ENCODE measurements at regions not wholly inside any gene's neighbourhood (a gene's known extent, or its start where the extent isn't known, plus 50 kb on each side); places are given as distances from the start of the nearest gene placed in this dataset.
A peak's percentile ranks its signal among the peaks of the same experiment; 100 is the strongest.

DNA sequence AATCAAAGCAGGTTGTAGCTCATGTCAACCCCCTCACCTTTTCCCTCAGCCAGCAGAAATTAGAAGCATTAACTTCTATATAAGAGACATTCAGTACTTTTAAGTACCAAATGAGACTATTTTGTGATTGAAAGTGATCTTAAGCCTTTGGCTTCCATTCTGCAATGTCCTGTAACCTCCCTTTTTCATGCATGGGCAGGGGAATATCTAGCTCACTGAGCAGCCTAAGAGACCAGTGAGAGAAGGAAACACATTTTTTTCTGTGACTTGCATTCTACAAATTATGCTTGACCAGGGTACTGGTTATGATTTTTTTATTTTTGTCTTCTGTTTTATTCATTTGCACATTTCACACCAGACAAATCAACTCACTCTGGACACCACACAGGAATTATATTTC is 369.6 kb downstream of the KCTD12 start:
- no peak for DNase-seq (ENCODE audit: low read depth in 2 of 2)

DNA sequence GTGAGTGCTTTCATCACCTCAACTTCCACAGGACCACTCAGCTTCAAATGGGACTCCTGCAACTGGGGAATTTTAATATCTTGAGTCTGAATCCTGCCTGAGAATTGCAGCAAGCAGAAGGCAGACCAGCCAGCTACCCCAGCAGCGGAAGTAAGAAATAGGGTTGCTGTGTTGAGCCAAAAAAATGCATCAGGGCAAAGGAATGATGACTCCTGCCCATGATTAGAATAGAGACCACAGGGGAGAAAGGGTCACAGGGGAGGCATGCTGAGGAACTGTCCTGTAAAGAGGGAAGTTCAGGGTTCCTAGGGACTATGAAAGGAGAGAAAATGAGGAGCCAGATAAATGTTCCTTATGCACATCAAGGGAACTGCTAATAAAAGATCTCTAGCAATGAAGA is 370.2 kb downstream of the KCTD12 start:
- DNase-seq (ENCODE audit: low read depth in 2 of 2), result no peak

- DNase-seq (ENCODE audit: low read depth in 2 of 2), result no peak
Observed at GRCh38 chr13:76512721-76513145, 373.5 kb downstream of the KCTD12 start.

DNA sequence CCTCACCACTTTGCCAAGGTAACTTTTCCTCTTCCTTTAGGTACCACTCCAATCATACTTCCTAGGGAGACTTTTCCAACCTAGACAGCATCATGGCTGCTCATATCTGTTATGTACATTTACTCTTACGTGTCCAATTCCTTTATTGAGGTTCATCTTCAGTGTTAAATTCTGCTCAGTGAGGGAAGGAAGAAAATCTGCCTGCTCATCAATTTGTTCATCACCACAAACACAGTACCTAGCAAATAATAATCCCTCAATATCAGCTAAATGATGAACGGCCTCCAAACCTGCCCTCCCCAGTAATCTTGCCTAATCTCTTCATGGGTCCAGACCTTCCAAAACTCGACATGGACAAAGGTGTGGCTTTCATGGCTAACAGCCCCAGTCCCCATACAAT is 380.8 kb downstream of the KCTD12 start:
- DNase-seq (ENCODE audit: low read depth in 2 of 2), result no peak

- no peak for DNase-seq (ENCODE audit: low read depth in 2 of 2)
Observed at GRCh38 chr13:76503766-76504165, 382.4 kb downstream of the KCTD12 start.

GRCh38 chr13:76503291-76503690 is 382.9 kb downstream of the KCTD12 start:
- no peak for DNase-seq (ENCODE audit: low read depth in 2 of 2)

GRCh38 chr13:76500894-76501293 is 385.3 kb downstream of the KCTD12 start:
- DNase-seq (ENCODE audit: low read depth in 2 of 2), result no peak

DNA sequence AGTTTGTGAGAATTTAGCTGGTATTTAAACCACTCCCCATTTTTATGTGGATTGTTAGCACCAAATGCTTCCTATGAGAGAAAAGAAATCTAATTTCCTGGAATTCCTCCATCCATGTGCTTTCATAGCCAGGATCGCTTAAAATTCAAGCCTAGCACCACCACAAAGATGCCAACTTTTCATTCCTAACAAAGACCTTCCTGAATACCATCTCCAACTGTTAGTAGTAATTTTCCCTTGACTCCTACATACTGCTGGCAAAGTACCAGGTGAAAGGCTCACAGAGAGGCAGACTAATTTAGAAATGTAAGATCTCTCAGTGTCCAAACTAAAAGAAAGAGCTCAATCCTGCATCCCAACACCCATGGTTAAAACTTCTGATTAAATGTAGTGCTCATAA is 386.3 kb downstream of the KCTD12 start:
- DNase-seq (ENCODE audit: low read depth in 2 of 2), result no peak

GRCh38 chr13:76489274-76489673 is 396.9 kb downstream of the KCTD12 start:
- no peak for DNase-seq (ENCODE audit: low read depth in 2 of 2)

GRCh38 chr13:76481738-76482137 is 404.5 kb downstream of the KCTD12 start:
- DNase-seq (ENCODE audit: low read depth in 2 of 2), result no peak

DNA sequence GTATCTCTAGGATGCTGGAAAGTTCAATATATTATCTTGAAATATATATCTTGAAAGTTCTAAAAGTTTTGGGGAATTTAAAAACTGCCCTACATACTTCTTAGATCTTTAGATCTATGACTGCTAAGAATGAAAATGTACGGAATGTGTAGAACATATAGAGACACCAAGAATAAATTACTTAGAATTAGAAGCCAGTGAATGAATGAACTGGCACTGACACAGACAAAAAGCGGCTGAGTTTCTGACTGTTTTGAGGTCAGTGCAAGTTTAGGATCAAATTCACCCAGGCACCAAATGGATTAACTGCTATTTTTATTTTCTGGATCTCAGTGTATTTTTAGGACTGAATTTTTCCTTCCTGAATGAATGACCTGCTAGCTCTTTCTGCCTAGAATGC is 411.2 kb downstream of the KCTD12 start:
- no peak for DNase-seq (ENCODE audit: low read depth in 2 of 2)

GRCh38 chr13:76474356-76474755 is 411.8 kb downstream of the KCTD12 start:
- DNase-seq (ENCODE audit: low read depth in 2 of 2), result no peak

DNA sequence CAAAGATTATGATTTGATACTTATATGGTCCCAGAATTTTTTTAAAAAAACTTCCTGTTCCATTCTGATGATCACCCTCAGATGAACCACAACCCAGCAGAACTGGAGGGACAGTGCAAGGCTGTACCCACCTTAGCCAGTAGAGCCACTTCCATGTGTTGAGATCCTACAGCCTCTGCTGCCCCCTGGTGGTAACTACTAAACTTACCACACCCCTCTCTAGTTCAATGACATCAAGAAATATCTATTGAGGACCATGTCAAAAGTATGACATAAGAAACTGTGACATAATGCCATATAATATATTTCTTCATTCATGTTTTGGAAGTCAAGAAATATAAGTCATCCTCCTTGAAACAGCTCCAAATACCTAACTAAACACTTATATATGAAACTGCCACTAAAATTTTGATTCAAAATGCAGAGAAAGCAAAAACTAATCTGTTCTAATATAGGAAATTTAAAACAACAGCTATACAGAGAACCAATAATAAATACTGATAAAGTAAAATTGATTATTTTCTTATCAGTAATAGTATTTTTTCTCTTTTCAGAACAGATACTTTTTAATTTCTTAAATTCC is 412.6 kb downstream of the KCTD12 start:
- peak; percentile 44 to 68 for DNase-seq (ENCODE audit: low read depth in 2 of 2)

DNA sequence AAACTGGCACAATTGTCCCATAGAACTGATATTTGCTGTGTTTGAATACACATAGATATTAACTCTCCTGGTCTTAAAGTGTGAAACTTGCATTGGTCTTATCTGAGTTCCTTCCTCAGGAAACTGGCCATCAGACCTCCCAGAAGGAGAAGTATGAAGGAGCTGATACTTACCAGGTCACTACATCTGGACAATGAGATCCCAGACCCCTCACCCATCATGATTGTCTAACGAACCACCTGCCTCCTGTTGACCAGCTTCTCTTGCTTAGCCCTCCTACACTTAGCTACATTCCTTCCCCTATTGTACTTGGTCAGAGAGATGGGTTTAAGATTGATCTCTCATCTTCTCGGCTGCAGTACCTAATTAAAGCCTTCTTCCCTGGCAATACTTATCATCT is 413.3 kb downstream of the KCTD12 start:
- DNase-seq (ENCODE audit: low read depth in 2 of 2), result no peak

DNA sequence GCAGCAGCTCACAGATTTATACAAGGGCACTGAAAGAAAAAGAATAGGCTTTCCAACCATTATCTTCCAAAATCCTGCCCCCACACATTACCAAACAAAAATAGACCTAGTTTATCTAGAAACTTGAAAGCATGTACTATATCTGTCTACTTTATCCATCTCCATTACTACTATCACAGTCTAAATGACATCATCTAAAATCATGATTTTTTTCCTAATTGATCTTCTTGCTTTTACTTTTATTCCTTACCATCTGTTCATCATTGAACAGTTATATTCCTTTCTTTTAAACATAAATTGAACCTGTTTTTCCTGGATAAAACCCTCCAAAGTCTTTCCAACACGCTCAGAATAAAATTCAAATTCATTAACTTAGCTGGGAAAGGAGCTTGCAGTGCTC is 414.7 kb downstream of the KCTD12 start:
- no peak for DNase-seq (ENCODE audit: low read depth in 2 of 2)

DNA sequence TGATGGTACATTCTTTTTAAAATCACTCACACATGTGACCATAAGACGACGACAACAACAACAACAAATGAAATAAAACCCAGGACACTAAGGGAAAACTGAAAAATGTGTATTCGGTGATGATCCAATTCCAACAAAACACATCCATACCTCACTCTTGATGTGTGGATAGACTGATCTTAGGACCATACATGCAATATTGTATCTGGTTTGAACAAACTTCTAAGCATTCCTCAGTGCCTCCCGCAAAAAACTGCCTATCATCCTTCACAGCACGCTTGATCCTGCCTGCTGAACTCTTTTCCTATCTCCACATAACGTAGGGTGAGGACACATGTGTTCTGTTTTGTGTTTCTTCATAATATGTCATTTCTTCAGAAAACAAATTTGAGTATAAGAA is 415.2 kb downstream of the KCTD12 start:
- no peak for DNase-seq (ENCODE audit: low read depth in 2 of 2)

- DNase-seq (ENCODE audit: low read depth in 2 of 2), result no peak
Observed at GRCh38 chr13:76466043-76466442, 420.2 kb downstream of the KCTD12 start.

GRCh38 chr13:76463314-76463713 is 422.9 kb downstream of the KCTD12 start:
- no peak for DNase-seq (ENCODE audit: low read depth in 2 of 2)

- DNase-seq (ENCODE audit: low read depth in 2 of 2), result no peak
Observed at GRCh38 chr13:76461999-76462398, 424.2 kb downstream of the KCTD12 start.

DNA sequence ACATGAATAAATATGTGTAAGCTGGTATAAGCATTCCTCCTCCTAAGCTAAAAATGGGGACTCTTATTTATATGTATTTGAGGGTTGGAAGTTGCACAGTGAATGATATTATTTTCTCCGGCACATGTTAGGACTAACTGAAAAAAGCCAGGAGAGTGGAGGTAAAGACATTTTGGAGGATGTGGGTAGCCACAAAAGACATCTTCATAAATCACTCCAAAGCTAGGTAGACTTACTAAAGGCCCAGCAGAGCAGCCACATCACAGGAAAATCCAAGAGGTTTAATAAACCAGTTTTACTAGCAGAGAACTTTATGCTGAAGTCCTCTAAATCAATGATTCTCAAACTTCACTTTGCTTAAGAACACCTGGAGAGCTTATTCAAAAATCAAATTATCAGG is 424.7 kb downstream of the KCTD12 start:
- no peak for DNase-seq (ENCODE audit: low read depth in 2 of 2)

- DNase-seq (ENCODE audit: low read depth in 2 of 2), result no peak
Observed at GRCh38 chr13:76459863-76460262, 426.3 kb downstream of the KCTD12 start.

GRCh38 chr13:76455960-76456359 is 430.2 kb downstream of the KCTD12 start:
- no peak for DNase-seq (ENCODE audit: low read depth in 2 of 2)

GRCh38 chr13:76454991-76455390 is 431.2 kb downstream of the KCTD12 start:
- DNase-seq (ENCODE audit: low read depth in 2 of 2), result no peak

DNA sequence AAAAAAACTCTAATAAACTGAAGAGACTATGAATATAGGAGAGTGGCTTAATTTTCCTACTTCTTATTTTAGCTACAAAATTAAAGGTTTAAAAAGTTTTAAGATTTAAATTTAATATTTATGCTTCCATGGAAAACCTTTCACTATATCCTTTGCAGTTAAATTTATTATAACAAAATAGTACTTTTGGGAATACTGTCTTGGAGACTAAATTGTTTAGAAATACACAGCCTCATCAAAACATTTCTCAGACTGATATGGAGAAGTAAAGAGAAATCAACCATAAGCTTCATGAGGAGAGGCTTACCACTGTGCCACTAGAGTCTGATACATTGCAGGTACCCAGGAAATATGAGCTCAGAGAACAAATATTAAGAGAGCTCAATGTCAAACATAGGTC is 436.5 kb downstream of the KCTD12 start:
- no peak for DNase-seq (ENCODE audit: low read depth in 2 of 2)

DNA sequence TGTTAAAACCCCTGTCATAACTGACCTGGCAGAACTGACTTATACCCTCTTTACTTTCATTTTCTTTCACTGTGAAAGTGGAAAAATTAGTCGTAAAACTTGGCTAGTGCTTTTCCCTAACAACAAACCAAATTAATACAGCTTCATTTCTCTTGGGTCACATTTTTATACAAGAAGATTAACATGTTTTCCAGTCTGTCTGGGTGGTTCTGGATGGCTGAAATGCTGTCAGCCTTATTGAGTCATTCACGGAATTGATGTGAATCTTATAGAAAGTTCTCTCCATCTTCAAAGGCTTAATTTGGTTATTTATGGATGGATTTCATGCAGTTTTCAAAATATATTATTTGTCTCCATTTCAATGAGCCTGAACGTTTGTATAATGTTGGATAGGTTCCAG is 440.0 kb downstream of the KCTD12 start:
- DNase-seq (ENCODE audit: low read depth in 2 of 2), result no peak
